ENCODE measurements at regions not wholly inside any gene's neighbourhood (a gene's known extent, or its start where the extent isn't known, plus 50 kb on each side); places are given as distances from the start of the nearest gene placed in this dataset.

- no peak for TF ChIP-seq CTCF (IDR thresholded peaks at IDR 0.05)
- TF ChIP-seq POLR2A (IDR thresholded peaks at IDR 0.05): no peak
Measured at GRCh38 chr5:169494941-169495548, 88.5 kb upstream of the SPDL1 start.

All from gastroesophageal sphincter (tissue), 3 donors.